MM.1S (cell line): ENCODE measurements at regions not wholly inside any gene's neighbourhood (a gene's known extent, or its start where the extent isn't known, plus 50 kb on each side); places are given as distances from the start of the nearest gene placed in this dataset.

ENCODE experiments used
- DNase-seq: peaks from one replicate; pipeline ENCODE4 v3.0.0-alpha.2; 2015
- H2AFZ ChIP-seq: fragments of 300-600 bp; sonication (generic); 2 replicates; pipeline ENCODE4 v1.6.0; 2016; ENCODE audit warnings: antibody characterized with exemption, low read length
- H3F3A ChIP-seq: fragments of 300-600 bp; sonication (generic); 2 replicates; pipeline ENCODE4 v1.6.1; 2016; ENCODE audit warnings: mild to moderate bottlenecking, antibody characterized with exemption, low read length, moderate library complexity, mixed read lengths; ENCODE audit not compliant: insufficient read depth
- H3K27ac ChIP-seq: fragments of 300-600 bp; sonication (generic); 2 replicates; pipeline ENCODE4 v1.5.1; 2016; ENCODE audit warnings: mild to moderate bottlenecking, low read length
- H3K27me3 ChIP-seq: fragments of 300-600 bp; sonication (generic); replicated peaks from 2 replicates; pipeline ENCODE4 v1.6.0; 2016; ENCODE audit warnings: low read length; ENCODE audit not compliant: insufficient read depth
- H3K36me3 ChIP-seq: fragments of 300-600 bp; sonication (generic); replicated peaks from 2 replicates; pipeline ENCODE4 v1.6.1; 2016; ENCODE audit warnings: mild to moderate bottlenecking, low read length, mixed read lengths; ENCODE audit not compliant: insufficient read depth
- H3K4me1 ChIP-seq: fragments of 300-600 bp; sonication (generic); 2 replicates; pipeline ENCODE4 v1.6.1; 2016; ENCODE audit warnings: low read length, mixed read lengths
- H3K4me2 ChIP-seq: fragments of 300-600 bp; sonication (generic); 2 replicates; pipeline ENCODE4 v1.6.0; 2016; ENCODE audit warnings: low read depth, low read length
- H3K4me3 ChIP-seq: fragments of 300-600 bp; sonication (generic); 2 replicates; pipeline ENCODE4 v1.5.1; 2016; ENCODE audit warnings: low read length, mixed read lengths
- H3K79me2 ChIP-seq: fragments of 300-600 bp; sonication (generic); 2 replicates; pipeline ENCODE4 v1.6.1; 2016; ENCODE audit warnings: mixed run types, low read length, mixed read lengths
- H3K9ac ChIP-seq: fragments of 300-600 bp; sonication (generic); 2 replicates; pipeline ENCODE4 v1.6.1; 2016; ENCODE audit warnings: low read length, mixed read lengths
- H3K9me2 ChIP-seq: fragments of 300-600 bp; sonication (generic); replicated peaks from 2 replicates; pipeline ENCODE4 v1.6.1; 2016; ENCODE audit warnings: mild to moderate bottlenecking, low read length, mixed read lengths; ENCODE audit not compliant: insufficient read depth
- H3K9me3 ChIP-seq: fragments of 300-600 bp; sonication (generic); replicated peaks from 2 replicates; pipeline ENCODE4 v1.6.1; 2016; ENCODE audit warnings: mild to moderate bottlenecking, low read length, mixed read lengths; ENCODE audit not compliant: insufficient read depth
- H4K20me1 ChIP-seq: fragments of 300-600 bp; sonication (generic); 2 replicates; pipeline ENCODE4 v1.6.1; 2016; ENCODE audit warnings: mild to moderate bottlenecking, low read length, moderate library complexity, mixed read lengths; ENCODE audit not compliant: insufficient read depth
- CTCF ChIP-seq: fragments of 300-600 bp; sonication (generic); IDR thresholded peaks from 2 replicates; pipeline ENCODE4 v1.5.1; 2016; ENCODE audit warnings: antibody characterized with exemption, low read length, mixed read lengths
- EZH2 ChIP-seq: fragments of 300-600 bp; sonication (generic); optimal IDR thresholded peaks from 2 replicates; pipeline ENCODE3; 2017; ENCODE audit warnings: low read depth, mild to moderate bottlenecking, antibody characterized with exemption, low read length, mixed read lengths
- EZH2phosphoT487 ChIP-seq: fragments of 300-600 bp; sonication (generic); IDR thresholded peaks from 2 replicates; pipeline ENCODE4 v1.6.1; 2018; ENCODE audit warnings: antibody characterized with exemption, low read length

- H3K4me1 ChIP-seq: peaks cover 37% of the 10 kb centered on the region
- H3F3A ChIP-seq: peaks cover 22% of the 10 kb centered on the region
- H3K36me3 ChIP-seq: no peaks in the 10 kb centered on the region
- no peak overlapping the region for H3K27ac ChIP-seq
- TF ChIP-seq EZH2phosphoT487: no peak
- TF ChIP-seq EZH2: no peak
- TF ChIP-seq CTCF: no peak
- no peaks in the 10 kb centered on the region for H3K9me2 ChIP-seq
- H3K79me2 ChIP-seq: no peaks in the 10 kb centered on the region
- no peak overlapping the region for H2AFZ ChIP-seq
- H3K9ac ChIP-seq: no peak overlapping the region
- H3K9me3 ChIP-seq: no peaks in the 10 kb centered on the region
- no peak overlapping the region for H3K4me3 ChIP-seq
- H4K20me1 ChIP-seq: no peaks in the 10 kb centered on the region
- no peak overlapping the region for H3K4me2 ChIP-seq
- no peak for DNase-seq
- no peaks in the 10 kb centered on the region for H3K27me3 ChIP-seq
Observed at GRCh38 chr1:164443166-164443565, 115.8 kb upstream of the PBX1 start.

GRCh38 chr1:164443836-164444235 lies 115.1 kb upstream of the PBX1 start:
- H3K9me3 ChIP-seq: no peaks in the 10 kb centered on the region
- no peak overlapping the region for H3K4me3 ChIP-seq
- H3K27me3 ChIP-seq: no peaks in the 10 kb centered on the region
- H3F3A ChIP-seq: peaks cover 22% of the 10 kb centered on the region
- H2AFZ ChIP-seq: no peak overlapping the region
- H3K9ac ChIP-seq: no peak overlapping the region
- no peaks in the 10 kb centered on the region for H3K36me3 ChIP-seq
- no peaks in the 10 kb centered on the region for H3K9me2 ChIP-seq
- H4K20me1 ChIP-seq: no peaks in the 10 kb centered on the region
- H3K4me1 ChIP-seq: peaks cover 37% of the 10 kb centered on the region
- no peaks in the 10 kb centered on the region for H3K79me2 ChIP-seq
- no peak overlapping the region for H3K4me2 ChIP-seq
- DNase-seq: no peak
- TF ChIP-seq EZH2phosphoT487 (no peak), EZH2 (no peak), CTCF (no peak)
- no peak overlapping the region for H3K27ac ChIP-seq

- H3K4me1 ChIP-seq: peaks cover 37% of the 10 kb centered on the region
- H4K20me1 ChIP-seq: no peaks in the 10 kb centered on the region
- peak overlapping the region; percentile 80 for H3K27ac ChIP-seq
- no peaks in the 10 kb centered on the region for H3K9me3 ChIP-seq
- peak; percentile 91 for DNase-seq
- no peaks in the 10 kb centered on the region for H3K9me2 ChIP-seq
- H3K27me3 ChIP-seq: no peaks in the 10 kb centered on the region
- no peaks in the 10 kb centered on the region for H3K36me3 ChIP-seq
- no peaks in the 10 kb centered on the region for H3K79me2 ChIP-seq
- TF ChIP-seq CTCF (no peak), EZH2phosphoT487 (no peak), EZH2 (no peak)
- H3K4me2 ChIP-seq: peak overlapping the region; percentile 39
- peaks cover 22% of the 10 kb centered on the region for H3F3A ChIP-seq
- peak overlapping the region; percentile 33 for H3K9ac ChIP-seq
- H2AFZ ChIP-seq: peak overlapping the region; percentile 12
- H3K4me3 ChIP-seq: no peak overlapping the region; the same call in 1 of the 2 replicates
Observed at GRCh38 chr1:164446020-164446419, 113.0 kb upstream of the PBX1 start.
